Left colon (tissue), 2 donors: ENCODE measurements at regions not wholly inside any gene's neighbourhood (a gene's known extent, or its start where the extent isn't known, plus 50 kb on each side); places are given as distances from the start of the nearest gene placed in this dataset.
A peak's percentile ranks its signal among the peaks of the same experiment; 100 is the strongest.

ENCODE experiments used
- ATAC-seq: fragments of 200-7000 bp; cut with Tn5 transposase; one replicate; pipeline ENCODE4 v1.9.1; 2020; ENCODE audit warnings: mild to moderate bottlenecking, moderate library complexity
- DNase-seq, 2 donors: peaks; one replicate each; pipeline ENCODE4 v3.0.0-alpha.2; 2020
- intact Hi-C, 2 donors: fragments of 100-400 bp; cut with DNase I in 1 of 2; cut with micrococcal nuclease in 1 of 2; formaldehyde crosslinking; loops; one replicate each; pipeline versions ENCODE4 v1.11.2 to v1.14.0; 2022; cut with DNase I, micrococcal nuclease
- donor health status: DM: no; HTN: no; CAD: no.
- donor health status: DM: yes; HTN: yes; CAD: no.

DNA sequence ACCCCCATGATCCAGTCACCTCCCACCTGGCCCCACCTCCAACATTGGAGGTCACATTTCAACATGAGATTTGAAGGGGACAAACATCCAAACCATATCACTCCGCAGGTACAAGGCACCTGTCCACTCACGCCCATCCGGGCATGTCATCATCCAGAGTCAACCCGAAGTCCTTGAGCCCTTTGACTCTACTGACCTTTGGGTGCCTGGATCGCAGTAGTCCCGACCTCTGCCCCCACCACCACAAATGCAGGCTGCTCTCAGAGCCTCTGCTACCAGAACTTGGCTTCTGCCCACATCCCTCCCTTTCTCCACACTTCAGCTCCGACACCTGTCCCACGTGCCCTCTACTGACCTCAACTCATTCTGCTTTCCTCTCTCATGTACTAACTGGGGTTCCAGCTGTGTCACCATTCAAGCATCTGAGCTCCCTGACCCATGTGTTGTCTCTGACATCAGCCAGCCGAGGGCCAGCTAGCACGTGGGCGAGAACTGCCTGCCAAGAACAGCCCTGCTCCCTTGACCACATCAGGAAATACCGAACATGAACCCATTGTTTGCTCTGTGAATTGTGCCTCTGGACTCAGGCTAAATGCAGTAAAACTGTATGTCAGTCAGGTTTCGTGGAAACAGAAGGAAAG, 498.3 kb upstream of the SULF2 start:
- DNase-seq, result peak; percentile 34 to 56
- peak; percentile 89 for ATAC-seq
- intact Hi-C loops, result no loop called here

DNA sequence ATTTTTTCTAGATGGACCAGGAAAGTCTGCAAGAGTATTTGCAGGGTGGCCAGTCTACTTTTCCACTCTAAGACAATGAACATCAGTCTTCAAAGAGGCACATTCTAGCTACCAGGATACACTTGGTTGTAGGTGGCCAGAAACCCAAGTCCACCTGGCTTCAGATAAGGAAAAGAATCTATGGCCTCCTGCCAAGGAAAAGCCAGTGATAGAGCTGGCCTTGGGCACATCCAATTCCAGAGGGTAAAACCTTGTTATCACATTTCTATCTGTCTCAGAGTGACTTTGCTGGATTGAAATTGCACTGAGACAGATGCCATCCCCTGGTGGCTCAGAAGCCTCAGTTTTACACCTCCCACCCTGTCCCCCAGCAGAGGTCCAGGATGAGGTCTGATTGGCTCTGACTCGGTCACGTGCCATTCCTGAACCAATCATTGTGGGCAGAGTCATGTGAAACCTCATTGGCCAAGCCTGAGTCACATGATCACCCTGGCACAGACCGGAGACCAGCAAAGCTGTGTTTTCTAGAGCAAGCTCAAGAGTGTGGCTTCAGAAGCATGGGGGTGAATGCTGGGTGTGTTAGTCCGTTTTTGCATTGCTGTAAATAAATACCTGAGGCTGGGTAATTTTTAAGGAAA, 497.4 kb upstream of the SULF2 start:
- ATAC-seq, result peak; percentile 42
- intact Hi-C loops, result no loop called here
- no peak for DNase-seq

DNA sequence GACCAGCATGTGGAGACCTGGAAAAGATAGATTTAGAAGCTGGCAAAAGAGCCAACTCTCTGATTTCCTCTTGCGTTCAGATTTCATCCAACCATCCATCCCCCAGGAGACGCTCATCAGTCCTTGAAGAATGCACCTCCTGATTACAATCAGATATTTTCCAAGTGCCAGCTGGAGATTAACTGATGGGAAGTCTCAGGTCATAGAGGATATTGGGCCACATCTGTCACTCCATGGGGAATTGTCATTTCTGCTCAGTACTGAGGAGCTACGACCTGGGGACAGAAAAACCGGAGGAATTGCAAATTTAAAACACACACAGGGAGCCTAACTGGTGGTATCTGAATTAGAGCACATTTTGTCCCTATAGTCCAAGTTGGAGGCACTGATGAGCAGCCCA, 496.2 kb upstream of the SULF2 start:
- ATAC-seq (no peak), DNase-seq (no peak)
- intact Hi-C loops, result no loop called here

DNA sequence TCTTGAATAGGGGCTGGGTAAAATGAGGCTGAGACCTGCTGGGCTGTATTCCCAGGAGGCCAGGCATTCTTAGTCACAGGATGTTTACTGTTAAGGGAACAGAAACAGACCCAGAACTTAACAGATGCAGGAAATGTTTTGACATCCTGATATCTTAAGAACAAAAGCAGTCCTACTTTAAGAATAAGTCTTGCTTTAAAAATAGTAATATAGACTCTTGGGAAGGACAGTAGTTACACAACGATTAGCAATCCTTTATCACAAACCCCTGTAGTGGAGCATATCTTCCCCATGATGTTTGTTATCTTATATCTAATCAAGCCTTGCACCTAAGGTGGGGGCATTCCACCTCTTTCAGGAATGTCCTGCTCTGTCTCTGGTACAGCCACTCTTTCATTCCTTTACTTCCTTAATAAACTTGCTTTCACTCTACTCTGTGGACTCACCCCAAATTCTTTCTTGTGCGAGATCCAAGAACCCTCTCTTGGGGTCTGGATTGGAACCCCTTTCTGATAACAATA, 493.7 kb upstream of the SULF2 start:
- ATAC-seq (no peak), DNase-seq (no peak)
- intact Hi-C loops, result no loop called here

DNA sequence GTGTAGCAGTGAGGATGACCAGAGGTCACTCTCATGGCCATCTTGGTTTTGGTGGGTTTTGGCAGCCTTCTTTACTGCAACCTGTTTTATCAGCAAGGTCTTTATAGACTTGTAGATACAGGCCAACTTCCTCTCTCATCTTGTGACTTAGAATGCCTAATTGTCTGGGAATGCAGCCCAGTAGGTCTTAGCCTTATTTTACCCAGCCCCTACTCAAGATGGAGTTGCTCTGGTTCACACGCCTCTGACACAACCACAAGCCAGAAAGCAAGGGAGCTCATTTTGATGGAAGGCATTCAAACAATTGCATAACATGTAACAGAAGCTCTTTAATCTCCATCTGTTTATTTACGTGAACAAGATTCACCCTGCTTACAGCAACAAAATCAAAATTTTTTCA, 492.0 kb upstream of the SULF2 start:
- intact Hi-C loops, result no loop called here
- DNase-seq (no peak), ATAC-seq (no peak)

DNA sequence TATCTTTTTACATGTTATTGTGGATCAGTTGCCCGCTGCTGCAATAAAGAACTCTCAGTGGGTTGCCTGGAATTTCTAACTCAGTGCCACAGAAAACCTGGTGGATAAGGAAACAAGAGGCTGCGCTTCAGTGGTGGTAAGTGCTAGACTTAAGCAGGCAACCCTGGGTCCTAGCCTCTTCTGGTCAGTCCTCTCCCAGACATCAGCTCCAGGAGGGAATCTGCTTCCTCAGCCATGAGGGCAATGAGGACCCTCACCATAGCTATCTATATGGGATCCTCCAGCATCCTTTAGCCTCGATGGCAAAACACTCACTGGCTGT, 490.7 kb upstream of the SULF2 start:
- DNase-seq (no peak), ATAC-seq (no peak)
- intact Hi-C loops, result no loop called here

DNA sequence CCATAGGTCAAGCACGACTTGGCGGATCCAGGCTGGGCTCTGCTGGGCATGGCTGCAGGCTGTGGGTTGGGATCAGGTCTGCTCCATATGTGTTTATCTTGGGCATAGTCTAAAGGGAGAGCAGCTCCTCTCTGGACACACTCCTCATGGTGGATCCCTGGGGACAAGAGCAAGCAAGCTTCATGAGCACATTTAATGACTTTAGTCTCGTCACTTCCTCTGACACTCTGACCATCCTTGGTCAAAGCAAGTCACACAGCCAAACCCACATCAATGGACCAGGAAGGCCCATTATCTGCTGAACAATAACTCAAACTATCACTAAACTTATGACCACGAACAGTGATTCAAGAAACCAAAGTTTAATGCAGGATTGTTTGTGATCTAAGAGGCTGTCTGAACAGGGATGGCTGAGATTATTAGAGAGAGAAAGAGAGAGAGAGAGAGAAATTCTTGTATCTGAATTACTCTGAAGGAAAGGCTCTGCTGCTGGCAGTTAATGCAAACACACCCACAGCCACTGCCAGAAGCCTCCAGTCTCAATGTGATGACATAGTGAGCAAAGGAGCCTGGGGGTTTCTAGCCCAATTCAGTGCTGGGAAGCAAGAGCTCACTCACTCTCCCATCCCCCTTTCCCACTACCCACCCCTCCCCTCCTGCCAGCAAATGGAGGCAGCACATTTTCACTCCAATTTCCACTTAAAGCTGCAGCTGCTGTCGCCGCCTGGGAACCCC, 490.2 kb upstream of the SULF2 start:
- ATAC-seq (no peak), DNase-seq (no peak)
- intact Hi-C loops, result no loop called here

DNA sequence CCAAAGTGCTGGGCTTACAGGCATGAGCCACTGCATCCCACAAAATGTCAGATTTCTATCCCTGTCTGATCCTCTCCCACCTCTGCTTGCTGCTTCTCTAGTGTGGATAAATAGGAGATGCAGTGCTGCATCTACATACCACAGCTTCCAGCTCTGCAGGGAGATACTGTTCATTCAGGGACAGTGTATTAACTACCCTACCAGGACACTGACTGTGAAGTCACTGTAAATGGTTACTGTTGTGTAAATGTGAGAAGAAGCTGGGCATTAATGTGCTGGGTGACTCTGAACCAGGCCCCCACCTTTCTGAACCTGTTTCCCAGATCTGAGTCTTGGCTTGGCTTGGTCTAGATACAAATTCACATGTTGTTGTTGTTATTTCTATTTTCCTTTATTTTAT, 488.6 kb upstream of the SULF2 start:
- intact Hi-C loops, result no loop called here
- no peak for ATAC-seq
- DNase-seq, result no peak

DNA sequence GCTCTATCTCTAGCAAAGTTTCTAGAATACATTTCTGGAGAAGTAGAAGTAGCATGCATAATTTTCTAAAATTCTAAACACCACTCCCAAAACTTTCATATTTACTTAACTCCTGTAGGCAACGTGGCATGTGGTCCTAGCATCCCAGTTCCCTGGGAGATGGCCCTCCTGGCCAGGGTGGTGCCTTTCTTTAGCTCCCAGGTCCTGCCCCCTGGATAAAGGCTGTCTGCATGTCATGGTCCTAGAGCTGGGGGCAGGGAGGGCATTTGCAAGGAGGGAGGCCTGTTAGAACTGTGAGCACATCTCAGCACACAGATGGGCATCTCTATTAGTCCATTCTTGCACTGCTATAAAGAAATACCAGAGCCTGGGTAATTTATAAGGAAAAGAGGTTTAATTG, 485.6 kb upstream of the SULF2 start:
- no peak for DNase-seq
- ATAC-seq, result no peak
- intact Hi-C loops, result no loop called here

DNA sequence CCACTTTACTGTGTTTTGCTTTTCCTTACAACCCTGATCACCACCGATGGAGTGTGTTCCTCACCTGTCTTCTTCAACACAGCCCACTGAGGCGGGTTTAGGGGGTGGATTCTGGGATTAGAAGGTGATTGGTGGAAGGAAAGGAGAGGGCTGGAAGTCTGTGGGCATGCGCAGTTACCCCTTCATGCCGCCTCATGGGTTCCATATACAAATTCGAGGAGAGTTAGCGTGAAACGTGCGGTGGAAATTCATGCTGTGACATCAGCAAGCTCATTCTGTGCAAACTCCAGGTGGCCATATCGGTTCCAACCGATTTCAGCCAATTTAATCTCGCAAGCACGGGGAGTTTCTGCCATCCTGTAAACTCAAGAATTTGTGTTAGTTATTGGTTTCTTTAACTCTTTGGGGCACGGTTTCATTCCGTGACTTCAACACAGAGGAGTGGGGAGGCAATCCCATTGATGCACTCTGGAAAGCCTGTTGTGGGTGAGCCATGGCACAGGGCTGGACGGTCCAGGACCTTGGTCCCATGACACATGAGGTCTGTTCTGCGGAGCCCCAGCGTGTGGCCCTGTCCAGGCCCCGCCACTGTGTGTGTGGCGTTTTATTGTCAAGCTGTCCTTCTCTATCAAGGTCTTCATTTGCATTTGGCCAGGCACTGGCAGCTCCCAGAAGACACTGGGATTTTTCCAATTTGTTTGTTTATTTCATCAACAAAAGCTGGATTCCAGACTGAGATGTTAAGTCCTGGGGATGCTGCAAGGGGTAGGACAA, 482.8 kb upstream of the SULF2 start:
- DNase-seq, result no peak
- no peak for ATAC-seq
- intact Hi-C loops, result no loop called here

DNA sequence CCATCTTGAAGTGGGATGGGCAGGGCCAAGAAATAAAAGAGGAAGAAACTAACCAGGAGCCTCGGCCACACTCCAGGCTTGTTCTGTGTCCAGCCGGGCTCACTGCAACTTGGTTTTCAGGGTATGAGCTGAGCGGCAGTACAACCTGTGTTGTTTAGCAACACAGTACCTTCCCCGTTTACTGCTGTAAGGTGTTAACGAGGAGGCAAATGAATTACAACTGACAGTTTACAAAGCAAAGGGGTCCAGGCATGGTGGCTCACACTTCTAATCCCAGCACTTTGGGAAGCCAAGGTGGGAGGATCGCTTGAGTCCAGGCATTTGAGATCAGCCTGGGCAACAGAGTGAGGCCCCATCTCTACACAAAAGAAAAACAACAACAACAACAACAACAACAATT, 481.3 kb upstream of the SULF2 start:
- ATAC-seq (no peak), DNase-seq (no peak)
- intact Hi-C loops, result no loop called here

DNA sequence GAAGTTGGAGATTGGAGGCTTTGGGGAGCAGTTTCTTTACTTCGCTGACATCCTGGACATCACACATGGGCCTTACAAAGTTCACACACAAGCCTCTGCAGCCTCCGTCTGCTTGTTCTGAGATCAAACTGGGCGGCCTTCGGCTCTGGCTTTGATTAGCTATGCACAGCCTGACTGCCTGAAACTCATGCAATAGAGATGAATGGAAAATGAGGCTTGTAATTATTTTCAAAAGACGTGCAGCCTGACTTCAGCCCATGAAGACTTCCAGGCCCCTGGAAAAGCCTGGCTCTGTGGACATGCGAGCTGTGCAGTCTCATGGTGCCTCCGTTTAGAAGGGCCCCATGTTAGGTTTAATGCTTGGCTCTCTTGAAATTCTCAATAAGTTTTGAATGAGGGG, 480.5 kb upstream of the SULF2 start:
- intact Hi-C loops, result no loop called here
- DNase-seq (no peak), ATAC-seq (no peak)

DNA sequence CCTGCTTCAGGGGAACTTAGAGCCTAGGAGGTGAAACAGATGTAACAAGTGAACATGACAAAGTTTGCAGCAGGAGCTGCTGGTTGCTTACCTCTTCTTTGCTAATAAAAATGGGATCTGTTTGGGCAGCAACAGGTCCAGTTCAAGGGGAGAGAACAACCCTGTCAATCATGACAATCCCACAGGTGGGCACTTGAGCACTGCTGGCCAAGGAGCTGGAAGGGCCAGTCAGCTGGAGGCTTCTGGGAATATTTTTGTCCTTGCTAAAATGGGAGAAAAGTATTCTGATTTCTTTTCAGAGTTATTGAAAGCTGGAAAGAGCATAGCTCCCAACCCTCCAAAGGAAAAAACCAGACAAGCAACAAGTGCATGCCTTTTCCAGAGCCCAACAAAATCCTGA, 477.7 kb upstream of the SULF2 start:
- no peak for ATAC-seq
- DNase-seq, result no peak
- intact Hi-C loops, result no loop called here

DNA sequence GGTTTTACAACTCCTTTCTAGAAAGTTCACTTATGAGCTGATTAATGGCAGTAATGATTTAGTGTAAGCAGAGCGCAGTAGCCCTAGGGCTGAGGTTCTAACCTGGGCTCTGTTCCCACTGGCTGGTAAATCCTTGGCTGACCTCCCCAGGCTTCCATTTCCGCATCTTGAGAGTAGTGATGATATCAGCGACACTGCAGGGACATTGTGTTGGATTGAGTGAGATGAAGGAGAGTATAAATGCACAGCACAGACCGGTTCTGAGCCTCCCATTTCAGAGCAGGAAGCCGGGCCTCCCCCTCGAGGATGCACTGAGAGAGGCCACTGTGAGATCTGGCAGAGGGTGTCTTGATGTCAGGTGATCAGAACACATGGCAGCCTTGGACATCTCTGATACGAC, 477.2 kb upstream of the SULF2 start:
- DNase-seq, result no peak
- intact Hi-C loops, result no loop called here
- no peak for ATAC-seq

DNA sequence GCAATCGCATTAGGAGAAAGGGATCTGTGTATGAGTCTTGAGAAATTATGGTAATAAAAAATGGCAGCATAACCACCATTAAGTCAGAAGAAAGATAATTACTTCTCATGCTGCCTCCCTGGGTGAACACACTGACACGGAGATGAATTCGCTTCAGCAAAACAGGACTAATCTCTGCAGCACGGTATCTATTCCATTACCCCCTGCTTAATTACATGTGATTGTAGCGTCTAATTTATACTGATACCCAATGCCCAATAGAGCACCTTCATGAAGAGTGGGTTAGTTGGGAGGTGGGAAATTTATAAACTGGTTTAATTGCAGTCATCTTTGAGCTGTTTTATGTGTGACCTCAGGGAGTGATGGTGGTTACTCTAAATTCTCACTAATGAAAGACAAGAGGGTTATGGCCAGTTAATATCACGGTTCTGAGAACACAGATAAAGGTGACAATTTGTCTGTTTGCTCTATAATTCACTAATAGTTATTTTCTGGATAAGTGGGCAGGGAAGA, 476.2 kb upstream of the SULF2 start:
- DNase-seq, result no peak
- ATAC-seq, result no peak
- intact Hi-C loops, result no loop called here

DNA sequence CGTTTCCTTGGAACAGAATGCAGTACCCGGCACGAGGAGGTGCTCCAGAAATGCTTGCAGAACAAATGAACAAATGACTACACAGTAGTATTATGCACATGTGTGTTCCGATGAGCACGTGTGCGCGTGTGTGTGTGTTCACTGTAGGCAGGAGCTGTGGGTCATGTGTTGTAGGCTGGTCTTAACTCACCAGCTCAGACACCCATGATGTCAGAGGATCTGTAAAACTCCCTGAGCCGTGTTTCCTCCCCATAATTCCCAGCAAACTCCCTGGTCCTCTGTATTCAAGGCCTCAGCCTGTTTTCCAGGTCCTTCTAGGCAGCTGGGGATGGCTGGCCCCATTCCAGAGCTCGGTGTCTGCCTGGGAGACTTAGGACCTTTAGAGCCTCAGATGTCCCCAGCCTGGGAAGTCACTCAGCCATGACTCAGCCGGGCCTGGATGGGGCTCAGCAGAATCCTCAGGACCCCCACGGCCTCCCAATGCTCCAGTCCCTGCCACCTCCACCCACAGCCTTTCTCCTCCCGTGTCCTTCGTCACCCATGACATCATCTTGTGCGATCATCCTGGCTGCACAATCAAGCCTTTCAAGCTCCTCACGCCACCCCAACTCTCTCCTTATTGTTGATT, 475.0 kb upstream of the SULF2 start:
- intact Hi-C loops, result no loop called here
- ATAC-seq (no peak), DNase-seq (no peak)

DNA sequence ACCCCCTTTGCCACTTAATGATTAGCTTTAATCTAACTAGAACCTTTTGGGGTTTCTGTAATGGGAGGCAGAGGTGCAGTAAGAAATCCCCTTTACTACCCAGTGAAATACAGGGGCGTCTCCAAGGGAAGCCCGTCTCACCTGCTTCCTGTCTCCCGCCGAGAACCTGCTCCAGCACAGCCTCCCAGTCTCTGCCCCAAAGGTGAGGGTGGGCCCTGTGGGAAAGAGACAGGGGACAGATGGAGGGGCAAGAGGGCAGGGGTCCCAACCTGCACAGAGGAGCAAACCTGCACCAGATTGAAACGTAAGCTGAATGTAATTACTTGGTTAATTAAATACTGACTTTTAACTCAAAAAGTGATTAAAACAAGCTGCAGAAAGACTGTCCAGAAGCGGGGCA, 474.2 kb upstream of the SULF2 start:
- intact Hi-C loops, result no loop called here
- DNase-seq (no peak), ATAC-seq (no peak)

DNA sequence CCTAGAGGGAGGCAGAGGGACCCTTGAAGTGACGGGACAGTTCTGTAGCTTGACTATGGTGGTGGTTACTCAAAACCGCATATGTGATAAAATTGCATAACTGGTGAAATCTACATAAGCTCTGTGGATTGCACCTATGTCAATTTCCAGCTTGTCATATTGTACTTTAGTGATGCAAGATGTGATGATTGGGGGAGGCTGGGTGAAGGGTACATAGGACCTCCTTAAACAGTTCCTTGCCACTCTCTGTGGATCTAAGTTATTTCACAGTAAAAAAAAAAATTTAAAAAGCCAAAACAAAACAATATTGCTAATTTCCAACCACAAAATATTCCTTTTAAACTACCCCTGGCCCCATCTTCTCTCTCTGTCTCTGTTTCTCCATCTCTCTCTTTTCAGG, 472.6 kb upstream of the SULF2 start:
- intact Hi-C loops, result no loop called here
- DNase-seq (no peak), ATAC-seq (no peak)

DNA sequence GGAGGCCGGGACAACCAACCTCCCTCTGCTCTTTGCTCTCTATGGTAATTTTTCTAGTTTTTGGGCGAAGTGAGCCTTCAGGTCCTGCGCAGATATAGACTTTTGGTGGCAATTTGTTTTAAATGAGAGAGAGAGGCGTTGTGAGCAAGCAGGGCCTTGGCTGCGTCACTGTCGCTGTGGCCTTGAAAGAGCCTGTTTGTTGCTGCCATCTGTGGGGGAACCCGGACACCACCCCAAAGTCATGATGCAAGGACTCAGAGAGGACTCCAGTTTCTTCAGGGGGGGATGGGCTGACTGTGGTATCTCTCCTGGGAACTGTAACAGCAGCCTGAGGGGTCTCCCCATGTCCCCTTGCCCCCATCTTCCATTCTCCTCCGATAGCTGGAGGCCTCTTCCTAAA, 462.7 kb upstream of the SULF2 start:
- ATAC-seq, result no peak
- DNase-seq, result no peak
- intact Hi-C loops, result no loop called here
